Progenitor cell of endocrine pancreas (in vitro differentiated cells): ENCODE measurements at regions not wholly inside any gene's neighbourhood (a gene's known extent, or its start where the extent isn't known, plus 50 kb on each side); places are given as distances from the start of the nearest gene placed in this dataset.

Experiments
- DNase-seq: peaks from one replicate; pipeline ENCODE4 v3.0.0; 2021; ENCODE audit warnings: low spot score; ENCODE audit not compliant: unreplicated experiment
- H3K27ac Mint-ChIP-seq: 2 replicates; pipeline ENCODE4 v1.8.0; 2021; ENCODE audit warnings: mild to moderate bottlenecking, moderate library complexity, mixed read lengths
- H3K27me3 Mint-ChIP-seq: 2 replicates; pipeline ENCODE4 v1.8.0; 2021; ENCODE audit warnings: mixed read lengths
- H3K36me3 Mint-ChIP-seq: 2 replicates; pipeline ENCODE4 v1.8.0; 2022; ENCODE audit warnings: mixed read lengths; ENCODE audit not compliant: insufficient read depth
- H3K4me1 Mint-ChIP-seq: 2 replicates; pipeline ENCODE4 v1.8.0; 2021; ENCODE audit warnings: low read depth, mixed read lengths
- H3K4me3 Mint-ChIP-seq: 2 replicates; pipeline ENCODE4 v1.8.0; 2021; ENCODE audit warnings: low read depth, mild to moderate bottlenecking, moderate library complexity, mixed read lengths
- H3K9me3 Mint-ChIP-seq: 2 replicates; pipeline ENCODE4 v1.8.0; 2021; ENCODE audit warnings: low read depth, mixed read lengths
- TF ChIP-seq, protein P1 (sequence below): fragments of 200-600 bp; sonication (generic); IDR thresholded peaks from one replicate; pipeline ENCODE4 v1.5.0; 2021; ENCODE audit warnings: antibody characterized with exemption, mild to moderate bottlenecking; ENCODE audit not compliant: unreplicated experiment

DNA sequence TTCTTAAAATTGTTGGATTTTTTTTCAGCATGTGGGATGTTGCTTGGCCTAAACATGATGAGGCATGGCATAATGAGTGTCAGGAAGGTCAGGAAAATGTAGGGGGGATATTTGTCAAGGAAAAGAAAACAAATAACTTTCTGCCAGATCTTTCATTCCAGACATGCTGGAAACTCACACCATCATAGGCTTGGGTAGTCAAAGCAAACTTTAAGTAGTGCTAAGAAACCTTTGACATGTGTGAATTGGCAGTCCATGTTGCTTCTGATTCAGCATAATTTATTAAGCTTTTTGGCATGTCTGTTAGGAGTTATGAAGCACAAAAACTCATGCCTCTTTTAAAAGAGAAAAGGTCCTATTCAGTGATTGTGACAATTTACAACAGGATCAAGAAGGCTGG, 61.3 kb upstream of the MTAP start:
- Mint-ChIP-seq H3K4me3 (no peak overlapping the region), H3K27me3 (peaks cover 29% of the 10 kb centered on the region), H3K4me1 (no peaks in the 10 kb centered on the region), H3K36me3 (no peaks in the 10 kb centered on the region), H3K27ac (no peak overlapping the region), H3K9me3 (no peaks in the 10 kb centered on the region)
- DNase-seq: no peak
- TF ChIP-seq, protein P1, sequence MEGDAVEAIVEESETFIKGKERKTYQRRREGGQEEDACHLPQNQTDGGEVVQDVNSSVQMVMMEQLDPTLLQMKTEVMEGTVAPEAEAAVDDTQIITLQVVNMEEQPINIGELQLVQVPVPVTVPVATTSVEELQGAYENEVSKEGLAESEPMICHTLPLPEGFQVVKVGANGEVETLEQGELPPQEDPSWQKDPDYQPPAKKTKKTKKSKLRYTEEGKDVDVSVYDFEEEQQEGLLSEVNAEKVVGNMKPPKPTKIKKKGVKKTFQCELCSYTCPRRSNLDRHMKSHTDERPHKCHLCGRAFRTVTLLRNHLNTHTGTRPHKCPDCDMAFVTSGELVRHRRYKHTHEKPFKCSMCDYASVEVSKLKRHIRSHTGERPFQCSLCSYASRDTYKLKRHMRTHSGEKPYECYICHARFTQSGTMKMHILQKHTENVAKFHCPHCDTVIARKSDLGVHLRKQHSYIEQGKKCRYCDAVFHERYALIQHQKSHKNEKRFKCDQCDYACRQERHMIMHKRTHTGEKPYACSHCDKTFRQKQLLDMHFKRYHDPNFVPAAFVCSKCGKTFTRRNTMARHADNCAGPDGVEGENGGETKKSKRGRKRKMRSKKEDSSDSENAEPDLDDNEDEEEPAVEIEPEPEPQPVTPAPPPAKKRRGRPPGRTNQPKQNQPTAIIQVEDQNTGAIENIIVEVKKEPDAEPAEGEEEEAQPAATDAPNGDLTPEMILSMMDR: no peak

DNA sequence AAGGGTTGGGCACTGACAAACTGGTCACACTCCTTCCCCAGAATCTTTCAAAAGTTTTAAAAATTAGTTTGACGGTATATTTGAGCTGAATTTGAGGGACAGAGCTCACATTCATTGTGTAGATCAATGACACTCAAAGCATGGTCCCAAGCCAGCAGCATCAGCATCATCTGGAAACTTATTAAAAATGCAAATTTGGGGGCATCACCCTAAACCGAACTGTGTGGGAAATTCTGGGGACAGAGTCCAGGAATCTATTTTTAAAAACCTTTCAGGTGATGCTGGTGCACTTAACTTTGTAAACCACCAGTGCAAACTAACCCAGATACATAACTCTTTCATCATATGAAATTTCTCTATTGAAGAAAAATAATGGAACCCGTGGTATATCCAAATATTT, 58.1 kb upstream of the MTAP start:
- H3K9me3 Mint-ChIP-seq: no peaks in the 10 kb centered on the region
- no peak overlapping the region for H3K4me3 Mint-ChIP-seq
- DNase-seq: no peak
- TF ChIP-seq, protein P1: no peak
- H3K36me3 Mint-ChIP-seq: no peaks in the 10 kb centered on the region
- H3K4me1 Mint-ChIP-seq: no peaks in the 10 kb centered on the region
- H3K27me3 Mint-ChIP-seq: peaks cover 33% of the 10 kb centered on the region
- no peak overlapping the region for H3K27ac Mint-ChIP-seq

DNA sequence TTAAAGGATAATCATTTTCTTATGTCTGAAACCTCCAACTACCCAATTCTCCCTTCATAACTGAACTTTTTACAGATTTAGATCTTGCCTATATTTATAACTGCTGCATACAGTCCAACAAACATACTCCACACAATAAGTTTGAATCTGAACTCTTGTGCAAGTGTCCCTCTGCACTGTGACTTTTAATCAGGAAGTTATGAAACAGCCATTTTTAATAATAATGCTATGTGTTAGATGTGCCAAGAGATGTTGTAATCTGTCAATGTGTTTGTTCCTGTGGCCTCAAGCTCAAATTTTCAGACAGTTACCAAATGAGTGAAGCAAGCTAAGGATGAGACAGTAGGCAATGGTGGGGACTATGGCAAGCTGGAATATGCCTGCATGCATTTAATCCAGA, 57.6 kb upstream of the MTAP start:
- Mint-ChIP-seq H3K27me3 (peaks cover 29% of the 10 kb centered on the region), H3K4me1 (no peaks in the 10 kb centered on the region), H3K36me3 (no peaks in the 10 kb centered on the region)

DNA sequence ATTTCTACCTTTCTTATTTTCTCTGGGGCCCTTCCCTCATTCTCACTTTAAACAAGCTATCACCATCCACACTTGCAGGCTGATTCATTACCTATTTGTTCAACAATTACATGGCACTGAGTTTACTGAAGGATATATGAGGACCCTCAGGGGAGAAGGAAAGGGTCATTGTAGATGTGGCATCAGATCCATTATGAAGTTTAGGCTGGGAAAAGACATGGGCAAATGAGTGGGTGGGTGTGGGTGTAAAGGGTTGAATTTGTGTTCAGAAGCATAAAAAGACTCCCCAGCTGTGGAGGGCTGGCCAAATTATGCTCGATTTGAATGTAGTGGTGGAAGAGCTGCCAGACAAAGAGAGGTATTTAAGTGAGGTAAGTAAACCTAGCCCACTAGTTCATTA, 55.9 kb upstream of the MTAP start:
- TF ChIP-seq, protein P1: no peak
- Mint-ChIP-seq H3K27ac (no peak overlapping the region), H3K4me3 (no peak overlapping the region), H3K36me3 (no peaks in the 10 kb centered on the region), H3K4me1 (no peaks in the 10 kb centered on the region), H3K9me3 (no peaks in the 10 kb centered on the region), H3K27me3 (peaks cover 29% of the 10 kb centered on the region)
- no peak for DNase-seq

More for the DNA sequence above, 57.6 kb upstream of the MTAP start:
- DNase-seq: no peak
- Mint-ChIP-seq H3K9me3 (no peaks in the 10 kb centered on the region), H3K27ac (no peak overlapping the region), H3K4me3 (no peak overlapping the region)
- TF ChIP-seq, protein P1: no peak

DNA sequence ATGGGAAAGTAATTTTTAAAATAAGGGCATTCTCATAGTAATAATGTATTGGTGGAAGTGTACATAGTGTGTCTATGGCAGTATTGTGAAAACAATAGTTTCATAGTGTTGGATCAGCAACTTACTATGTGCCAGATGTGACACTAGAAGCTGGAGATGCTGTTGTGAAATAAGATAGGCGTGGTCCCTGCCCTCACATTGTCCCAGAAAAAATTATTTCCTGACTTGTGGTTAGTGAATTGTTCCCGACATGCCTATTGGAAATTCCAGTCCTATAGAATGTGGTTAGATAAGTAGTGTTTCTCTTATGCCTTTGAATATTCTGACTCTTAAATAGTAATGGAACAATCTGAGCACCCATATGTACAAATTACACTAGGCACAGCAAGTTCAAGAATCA, 55.3 kb upstream of the MTAP start:
- Mint-ChIP-seq H3K4me3 (no peak overlapping the region), H3K9me3 (no peaks in the 10 kb centered on the region), H3K27ac (no peak overlapping the region), H3K27me3 (peaks cover 26% of the 10 kb centered on the region), H3K36me3 (no peaks in the 10 kb centered on the region), H3K4me1 (no peaks in the 10 kb centered on the region)
- TF ChIP-seq, protein P1: no peak
- no peak for DNase-seq
